ENCODE measurements at regions not wholly inside any gene's neighbourhood (a gene's known extent, or its start where the extent isn't known, plus 50 kb on each side); places are given as distances from the start of the nearest gene placed in this dataset.

GRCh38 chr21:32089766-32090165, 189.1 kb downstream of the MIS18A start:
- Histone ChIP-seq H3K4me2 (no peak overlapping the region), H3K4me3 (no peak overlapping the region), H3K4me1 (ENCODE audit: insufficient read depth) (no peaks in the 10 kb centered on the region), H3K36me3 (ENCODE audit: insufficient read depth) (no peaks in the 10 kb centered on the region), H3K27ac (ENCODE audit: low read depth) (no peak overlapping the region), H3K79me2 (replicated peaks; ENCODE audit: insufficient read depth) (no peaks in the 10 kb centered on the region), H3K9me2 (ENCODE audit: insufficient read depth) (peaks cover 6% of the 10 kb centered on the region; the same call in 1 of the 2 replicates), H3K27me3 (ENCODE audit: insufficient read depth) (no peaks in the 10 kb centered on the region), H3F3A (replicated peaks; ENCODE audit: low read depth) (no peaks in the 10 kb centered on the region), H2AFZ (no peak overlapping the region), H4K20me1 (replicated peaks; ENCODE audit: insufficient read depth) (no peaks in the 10 kb centered on the region)
- TF ChIP-seq EZH2phosphoT487 (IDR thresholded peaks at IDR 0.05; ENCODE audit: unreplicated experiment) (no peak), NANOG (IDR thresholded peaks at IDR 0.05; ENCODE audit: borderline replicate concordance) (no peak), CTCF (conservative IDR thresholded peaks at IDR 0.05; ENCODE audit: low read depth in 2 of 2) (no peak), ETS1 (IDR thresholded peaks at IDR 0.05) (no peak), EZH2 (IDR thresholded peaks at IDR 0.05; ENCODE audit: low read depth, unreplicated experiment) (no peak), POLR2AphosphoS5 (IDR thresholded peaks at IDR 0.05; ENCODE audit: low read depth) (no peak), ZNF114 (CRISPR knock-in tag; IDR thresholded peaks at IDR 0.05) (no peak)
- H3K9me3 Mint-ChIP-seq: peaks cover 4% of the 10 kb centered on the region
- H3K4me3 Mint-ChIP-seq: no peak overlapping the region
- H3K4me1 Mint-ChIP-seq: no peaks in the 10 kb centered on the region; the same call in 2 of the 3 replicates
- no peak for ATAC-seq
- H3K27me3 Mint-ChIP-seq (ENCODE audit: insufficient read depth, low read depth, poor library complexity): peaks cover 4% of the 10 kb centered on the region
- DNase-seq (ENCODE audit: low spot score): no peak
- peaks cover 3% of the 10 kb centered on the region; the same call in 1 of the 3 replicates for H3K36me3 Mint-ChIP-seq (ENCODE audit: low read depth)
- no peak overlapping the region for H3K27ac Mint-ChIP-seq

GRCh38 chr21:32088471-32088870, 190.4 kb downstream of the MIS18A start:
- H3K4me3 Mint-ChIP-seq: no peak overlapping the region
- H3K9me2 ChIP-seq (ENCODE audit: insufficient read depth): peaks cover 6% of the 10 kb centered on the region; the same call in 1 of the 2 replicates
- no peaks in the 10 kb centered on the region for H3K27me3 ChIP-seq (ENCODE audit: insufficient read depth)
- H3K79me2 ChIP-seq (replicated peaks; ENCODE audit: insufficient read depth): no peaks in the 10 kb centered on the region
- H3K4me1 ChIP-seq (ENCODE audit: insufficient read depth): no peaks in the 10 kb centered on the region
- peaks cover 4% of the 10 kb centered on the region for H3K9me3 Mint-ChIP-seq
- H3K36me3 Mint-ChIP-seq (ENCODE audit: low read depth): peaks cover 3% of the 10 kb centered on the region; the same call in 1 of the 3 replicates
- no peaks in the 10 kb centered on the region for H3K36me3 ChIP-seq (ENCODE audit: insufficient read depth)
- no peak for ATAC-seq
- no peaks in the 10 kb centered on the region for H3K4me1 Mint-ChIP-seq
- no peak overlapping the region for H3K27ac Mint-ChIP-seq
- no peaks in the 10 kb centered on the region for H4K20me1 ChIP-seq (replicated peaks; ENCODE audit: insufficient read depth)
- no peak overlapping the region for H2AFZ ChIP-seq
- no peak overlapping the region for H3K27ac ChIP-seq (ENCODE audit: low read depth)
- H3K4me3 ChIP-seq: no peak overlapping the region
- DNase-seq (ENCODE audit: low spot score): no peak
- peaks cover 4% of the 10 kb centered on the region for H3K27me3 Mint-ChIP-seq (ENCODE audit: insufficient read depth, low read depth, poor library complexity)
- no peaks in the 10 kb centered on the region for H3F3A ChIP-seq (replicated peaks; ENCODE audit: low read depth)
- H3K4me2 ChIP-seq: no peak overlapping the region
- TF ChIP-seq STAT1 (IDR thresholded peaks at IDR 0.05; ENCODE audit: unreplicated experiment) (no peak), ZNF462 (CRISPR knock-in tag; IDR thresholded peaks at IDR 0.05) (no peak), POLR2AphosphoS5 (IDR thresholded peaks at IDR 0.05; ENCODE audit: low read depth) (no peak), CTCF (conservative IDR thresholded peaks at IDR 0.05; ENCODE audit: low read depth in 2 of 2) (no peak), ZNF331 (CRISPR knock-in tag; IDR thresholded peaks at IDR 0.05; ENCODE audit: low read depth) (no peak), JUNB (IDR thresholded peaks at IDR 0.05; ENCODE audit: unreplicated experiment) (no peak), EZH2 (IDR thresholded peaks at IDR 0.05; ENCODE audit: low read depth, unreplicated experiment) (no peak)
